Calu3 (cell line): ENCODE measurements at regions not wholly inside any gene's neighbourhood (a gene's known extent, or its start where the extent isn't known, plus 50 kb on each side); places are given as distances from the start of the nearest gene placed in this dataset.

Experiments used
- BruUV-seq: library from RNA; stranded (reverse); fragments of 400-500 nt; replicated peaks from 2 replicates; lab custom pipeline; 2021; lab: Mats Ljungman, UMichigan
- CTCF ChIA-PET: fragments of 300-600 bp; sonication (Branson Sonifier 250); formaldehyde crosslinking; loops from one replicate; lab custom pipeline; 2022; ENCODE audit warnings: antibody characterized with exemption; lab: Charles Lee
- DNase-seq: peaks from one replicate; pipeline ENCODE4 v3.0.0; 2022
- H3K27ac Mint-ChIP-seq: one replicate; pipeline ENCODE4 v1.8.0; 2022; ENCODE audit warnings: mixed read lengths; ENCODE audit not compliant: unreplicated experiment
- H3K27me3 Mint-ChIP-seq: one replicate; pipeline ENCODE4 v1.8.0; 2022; ENCODE audit warnings: mixed read lengths; ENCODE audit not compliant: unreplicated experiment
- H3K36me3 Mint-ChIP-seq: one replicate; pipeline ENCODE4 v1.8.0; 2022; ENCODE audit warnings: mild to moderate bottlenecking, moderate library complexity, mixed read lengths; ENCODE audit not compliant: insufficient read depth, unreplicated experiment
- H3K4me1 Mint-ChIP-seq: one replicate; pipeline ENCODE4 v1.8.0; 2022; ENCODE audit warnings: mild to moderate bottlenecking, low read depth, mixed read lengths; ENCODE audit not compliant: unreplicated experiment
- H3K4me3 Mint-ChIP-seq: one replicate; pipeline ENCODE4 v1.8.0; 2022; ENCODE audit warnings: mild to moderate bottlenecking, low read depth, moderate library complexity, mixed read lengths; ENCODE audit not compliant: unreplicated experiment
- H3K9me3 Mint-ChIP-seq: one replicate; pipeline ENCODE4 v1.8.0; 2022; ENCODE audit warnings: low read depth, mixed read lengths; ENCODE audit not compliant: unreplicated experiment
- CTCF ChIP-seq: fragments of 200-600 bp; IDR thresholded peaks from one replicate; pipeline ENCODE4 v1.8.0; 2022; ENCODE audit warnings: antibody characterized with exemption; ENCODE audit not compliant: unreplicated experiment
- intact Hi-C: fragments of 100-400 bp; cut with micrococcal nuclease; formaldehyde crosslinking; loops from one replicate; pipeline ENCODE4 v1.10.0; 2022; ENCODE audit not compliant: unreplicated experiment

- intact Hi-C loops = no loop called here
- CTCF ChIA-PET = no interaction called here
- no peaks in the 10 kb centered on the region for H3K36me3 Mint-ChIP-seq
- H3K4me3 Mint-ChIP-seq = no peak overlapping the region
- TF ChIP-seq CTCF = no peak
- peaks cover 2% of the 10 kb centered on the region for H3K9me3 Mint-ChIP-seq
- no peak for DNase-seq
- no TSS peak for BruUV-seq
- H3K27me3 Mint-ChIP-seq = peaks cover 32% of the 10 kb centered on the region
- H3K4me1 Mint-ChIP-seq = no peaks in the 10 kb centered on the region
- H3K27ac Mint-ChIP-seq = no peak overlapping the region
These were observed 65.7 kb upstream of the AGBL1 start for GRCh38 chr15:86014016-86014415.

GRCh38 chr15:86016750-86017149 is 62.9 kb upstream of the AGBL1 start:
- Mint-ChIP-seq H3K27me3 (peaks cover 45% of the 10 kb centered on the region), H3K9me3 (peaks cover 2% of the 10 kb centered on the region), H3K27ac (no peak overlapping the region), H3K36me3 (no peaks in the 10 kb centered on the region), H3K4me3 (no peak overlapping the region), H3K4me1 (no peaks in the 10 kb centered on the region)
- intact Hi-C loops = no loop called here
- no TSS peak for BruUV-seq
- DNase-seq = no peak
- CTCF ChIA-PET = interaction anchor here (0.7 kb wide), 2 partner anchors 74 to 330 kb away, joined by 4 read pairs; no protein-coding TSS in a partner anchor
- TF ChIP-seq CTCF = no peak

- no peak overlapping the region for H3K4me3 Mint-ChIP-seq
- peaks cover 42% of the 10 kb centered on the region for H3K27me3 Mint-ChIP-seq
- intact Hi-C loops = no loop called here
- H3K9me3 Mint-ChIP-seq = no peaks in the 10 kb centered on the region
- no peak for TF ChIP-seq CTCF
- no peaks in the 10 kb centered on the region for H3K36me3 Mint-ChIP-seq
- H3K27ac Mint-ChIP-seq = no peak overlapping the region
- CTCF ChIA-PET = no interaction called here
- no TSS peak for BruUV-seq
- no peak for DNase-seq
- no peaks in the 10 kb centered on the region for H3K4me1 Mint-ChIP-seq
These were observed 61.0 kb upstream of the AGBL1 start for GRCh38 chr15:86018679-86019078.

GRCh38 chr15:86021281-86022264 is 58.1 kb upstream of the AGBL1 start:
- CTCF ChIA-PET = no interaction called here
- no TSS peak for BruUV-seq
- Mint-ChIP-seq H3K27ac (no peak overlapping the region), H3K36me3 (no peaks in the 10 kb centered on the region), H3K4me1 (no peaks in the 10 kb centered on the region), H3K27me3 (peaks cover 17% of the 10 kb centered on the region), H3K9me3 (no peaks in the 10 kb centered on the region), H3K4me3 (no peak overlapping the region)
- peak; percentile 34 for DNase-seq
- intact Hi-C loops = no loop called here
- no peak for TF ChIP-seq CTCF
